ENCODE measurements at regions not wholly inside any gene's neighbourhood (a gene's known extent, or its start where the extent isn't known, plus 50 kb on each side); places are given as distances from the start of the nearest gene placed in this dataset.

DNA sequence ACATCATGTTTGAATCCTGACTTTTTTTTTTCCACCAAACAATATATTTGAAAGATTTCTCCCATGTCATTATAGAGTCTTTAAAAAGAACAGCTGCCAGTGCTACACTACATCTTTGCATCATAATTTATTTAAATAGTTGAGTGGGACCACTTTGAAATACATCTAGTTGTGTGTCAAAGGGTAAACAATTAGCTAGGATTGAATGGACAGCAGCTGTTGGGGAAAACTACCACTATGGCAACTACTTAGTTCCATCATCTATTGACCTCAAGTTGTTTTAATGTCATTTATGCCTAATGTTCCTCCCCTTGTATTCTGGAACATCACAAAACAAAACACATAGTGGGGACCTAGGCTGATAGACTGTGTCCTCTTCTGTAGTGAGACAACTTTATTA lies 985.1 kb downstream of the SORCS1 start:
- TF ChIP-seq NR2C2 (CRISPR knock-in tag; IDR thresholded peaks at IDR 0.05) (no peak), ZNF671 (CRISPR knock-in tag; IDR thresholded peaks at IDR 0.05) (no peak), MXD4 (CRISPR knock-in tag; IDR thresholded peaks at IDR 0.05; ENCODE audit: borderline replicate concordance) (no peak), SMAD4 (CRISPR knock-in tag; IDR thresholded peaks at IDR 0.05) (no peak), ELF4 (CRISPR knock-in tag; IDR thresholded peaks at IDR 0.05; ENCODE audit: low read depth) (no peak), NFATC4 (CRISPR knock-in tag; IDR thresholded peaks at IDR 0.05) (no peak), TEAD1 (CRISPR knock-in tag; IDR thresholded peaks at IDR 0.05) (no peak), ZBTB21 (CRISPR knock-in tag; IDR thresholded peaks at IDR 0.05; ENCODE audit: borderline replicate concordance) (no peak), ATF1 (CRISPR knock-in tag; IDR thresholded peaks at IDR 0.05) (no peak), HMGA2 (CRISPR knock-in tag; IDR thresholded peaks at IDR 0.05) (no peak), EMX1 (CRISPR knock-in tag; IDR thresholded peaks at IDR 0.05) (no peak), NR3C1 (CRISPR knock-in tag; conservative IDR thresholded peaks at IDR 0.05; ENCODE audit: low read depth) (no peak), GRHL2 (CRISPR knock-in tag; IDR thresholded peaks at IDR 0.05; ENCODE audit: insufficient replicate concordance, severe bottlenecking) (no peak), ZNF317 (CRISPR knock-in tag; IDR thresholded peaks at IDR 0.05; ENCODE audit: borderline replicate concordance, low read depth) (no peak), SOX15 (CRISPR knock-in tag; IDR thresholded peaks at IDR 0.05) (no peak), SMAD3 (CRISPR knock-in tag; IDR thresholded peaks at IDR 0.05; ENCODE audit: borderline replicate concordance) (no peak)
- TF ChIP-seq, protein P1, sequence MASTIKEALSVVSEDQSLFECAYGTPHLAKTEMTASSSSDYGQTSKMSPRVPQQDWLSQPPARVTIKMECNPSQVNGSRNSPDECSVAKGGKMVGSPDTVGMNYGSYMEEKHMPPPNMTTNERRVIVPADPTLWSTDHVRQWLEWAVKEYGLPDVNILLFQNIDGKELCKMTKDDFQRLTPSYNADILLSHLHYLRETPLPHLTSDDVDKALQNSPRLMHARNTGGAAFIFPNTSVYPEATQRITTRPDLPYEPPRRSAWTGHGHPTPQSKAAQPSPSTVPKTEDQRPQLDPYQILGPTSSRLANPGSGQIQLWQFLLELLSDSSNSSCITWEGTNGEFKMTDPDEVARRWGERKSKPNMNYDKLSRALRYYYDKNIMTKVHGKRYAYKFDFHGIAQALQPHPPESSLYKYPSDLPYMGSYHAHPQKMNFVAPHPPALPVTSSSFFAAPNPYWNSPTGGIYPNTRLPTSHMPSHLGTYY (CRISPR knock-in tag; IDR thresholded peaks at IDR 0.05) = no peak
- TF ChIP-seq, protein P2, sequence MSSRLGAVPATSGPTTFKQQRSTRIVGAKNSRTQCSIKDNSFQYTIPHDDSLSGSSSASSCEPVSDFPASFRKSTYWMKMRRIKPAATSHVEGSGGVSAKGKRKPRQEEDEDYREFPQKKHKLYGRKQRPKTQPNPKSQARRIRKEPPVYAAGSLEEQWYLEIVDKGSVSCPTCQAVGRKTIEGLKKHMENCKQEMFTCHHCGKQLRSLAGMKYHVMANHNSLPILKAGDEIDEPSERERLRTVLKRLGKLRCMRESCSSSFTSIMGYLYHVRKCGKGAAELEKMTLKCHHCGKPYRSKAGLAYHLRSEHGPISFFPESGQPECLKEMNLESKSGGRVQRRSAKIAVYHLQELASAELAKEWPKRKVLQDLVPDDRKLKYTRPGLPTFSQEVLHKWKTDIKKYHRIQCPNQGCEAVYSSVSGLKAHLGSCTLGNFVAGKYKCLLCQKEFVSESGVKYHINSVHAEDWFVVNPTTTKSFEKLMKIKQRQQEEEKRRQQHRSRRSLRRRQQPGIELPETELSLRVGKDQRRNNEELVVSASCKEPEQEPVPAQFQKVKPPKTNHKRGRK (CRISPR knock-in tag; IDR thresholded peaks at IDR 0.05; ENCODE audit: borderline replicate concordance) = no peak
- TF ChIP-seq, protein P3, sequence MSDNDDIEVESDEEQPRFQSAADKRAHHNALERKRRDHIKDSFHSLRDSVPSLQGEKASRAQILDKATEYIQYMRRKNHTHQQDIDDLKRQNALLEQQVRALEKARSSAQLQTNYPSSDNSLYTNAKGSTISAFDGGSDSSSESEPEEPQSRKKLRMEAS (CRISPR knock-in tag; IDR thresholded peaks at IDR 0.05) = no peak
- ATAC-seq = no peak
- ChIA-PET CTCF (no interaction called here), POLR2A (no interaction called here)
- Mint-ChIP-seq H3K4me3 (no peak overlapping the region), H3K27ac (no peak overlapping the region), H3K36me3 (no peaks in the 10 kb centered on the region), H3K4me1 (no peaks in the 10 kb centered on the region), H3K27me3 (ENCODE audit: low read depth) (no peaks in the 10 kb centered on the region), H3K9me3 (no peaks in the 10 kb centered on the region)
- no peak for DNase-seq (ENCODE audit: low spot score)

DNA sequence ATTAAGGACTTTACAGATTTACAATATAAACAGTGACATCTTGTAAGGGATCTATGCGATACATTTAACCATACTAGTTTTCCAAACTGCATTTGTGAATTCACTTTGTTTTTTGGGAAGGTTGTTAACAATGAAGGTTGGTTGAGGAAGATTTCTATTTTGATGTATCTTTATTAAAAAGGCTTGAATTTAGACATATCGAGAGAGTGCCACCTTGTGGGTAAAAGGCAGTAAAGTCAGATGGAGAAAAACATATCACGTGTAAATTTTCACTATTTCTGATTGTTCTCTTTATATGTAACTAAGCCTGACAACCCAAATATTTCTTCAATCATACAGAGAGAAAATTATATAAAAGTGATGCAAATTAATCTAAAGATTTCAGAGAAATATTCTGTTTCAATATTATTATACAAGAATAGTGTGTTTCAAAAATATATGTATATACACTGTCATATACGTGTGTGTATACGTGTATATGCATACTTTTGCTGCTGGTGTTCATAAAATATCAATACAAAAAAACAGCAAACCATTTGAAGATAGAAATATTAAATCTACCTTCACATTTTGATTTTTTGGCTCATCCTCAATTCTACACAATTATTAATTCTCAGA lies 988.6 kb downstream of the SORCS1 start:
- Mint-ChIP-seq H3K36me3 (no peaks in the 10 kb centered on the region), H3K27ac (no peak overlapping the region), H3K4me1 (no peaks in the 10 kb centered on the region), H3K27me3 (ENCODE audit: low read depth) (no peaks in the 10 kb centered on the region), H3K4me3 (no peak overlapping the region), H3K9me3 (no peaks in the 10 kb centered on the region)
- no peak for ATAC-seq
- CTCF ChIA-PET = no interaction called here
- TF ChIP-seq CREB1 (CRISPR knock-in tag; IDR thresholded peaks at IDR 0.05) = no peak
- TF ChIP-seq, protein P4, sequence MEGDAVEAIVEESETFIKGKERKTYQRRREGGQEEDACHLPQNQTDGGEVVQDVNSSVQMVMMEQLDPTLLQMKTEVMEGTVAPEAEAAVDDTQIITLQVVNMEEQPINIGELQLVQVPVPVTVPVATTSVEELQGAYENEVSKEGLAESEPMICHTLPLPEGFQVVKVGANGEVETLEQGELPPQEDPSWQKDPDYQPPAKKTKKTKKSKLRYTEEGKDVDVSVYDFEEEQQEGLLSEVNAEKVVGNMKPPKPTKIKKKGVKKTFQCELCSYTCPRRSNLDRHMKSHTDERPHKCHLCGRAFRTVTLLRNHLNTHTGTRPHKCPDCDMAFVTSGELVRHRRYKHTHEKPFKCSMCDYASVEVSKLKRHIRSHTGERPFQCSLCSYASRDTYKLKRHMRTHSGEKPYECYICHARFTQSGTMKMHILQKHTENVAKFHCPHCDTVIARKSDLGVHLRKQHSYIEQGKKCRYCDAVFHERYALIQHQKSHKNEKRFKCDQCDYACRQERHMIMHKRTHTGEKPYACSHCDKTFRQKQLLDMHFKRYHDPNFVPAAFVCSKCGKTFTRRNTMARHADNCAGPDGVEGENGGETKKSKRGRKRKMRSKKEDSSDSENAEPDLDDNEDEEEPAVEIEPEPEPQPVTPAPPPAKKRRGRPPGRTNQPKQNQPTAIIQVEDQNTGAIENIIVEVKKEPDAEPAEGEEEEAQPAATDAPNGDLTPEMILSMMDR (IDR thresholded peaks at IDR 0.05) = peak; percentile 26; the same call in 1 of the 2 replicates
- TF ChIP-seq, protein P5, sequence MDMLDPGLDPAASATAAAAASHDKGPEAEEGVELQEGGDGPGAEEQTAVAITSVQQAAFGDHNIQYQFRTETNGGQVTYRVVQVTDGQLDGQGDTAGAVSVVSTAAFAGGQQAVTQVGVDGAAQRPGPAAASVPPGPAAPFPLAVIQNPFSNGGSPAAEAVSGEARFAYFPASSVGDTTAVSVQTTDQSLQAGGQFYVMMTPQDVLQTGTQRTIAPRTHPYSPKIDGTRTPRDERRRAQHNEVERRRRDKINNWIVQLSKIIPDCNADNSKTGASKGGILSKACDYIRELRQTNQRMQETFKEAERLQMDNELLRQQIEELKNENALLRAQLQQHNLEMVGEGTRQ (CRISPR knock-in tag; IDR thresholded peaks at IDR 0.05) = no peak
- TF ChIP-seq OVOL2 (CRISPR knock-in tag; IDR thresholded peaks at IDR 0.05; ENCODE audit: borderline replicate concordance) = no peak
- no peak for TF ChIP-seq NR2C2 (CRISPR knock-in tag; IDR thresholded peaks at IDR 0.05)
- TF ChIP-seq GRHL2 (CRISPR knock-in tag; IDR thresholded peaks at IDR 0.05; ENCODE audit: insufficient replicate concordance, severe bottlenecking) = no peak
- TF ChIP-seq, protein P2 (CRISPR knock-in tag; IDR thresholded peaks at IDR 0.05; ENCODE audit: borderline replicate concordance) = no peak
- no peak for DNase-seq (ENCODE audit: low spot score)
- POLR2A ChIA-PET = no interaction called here
